MM.1S (cell line): ENCODE measurements at regions not wholly inside any gene's neighbourhood (a gene's known extent, or its start where the extent isn't known, plus 50 kb on each side); places are given as distances from the start of the nearest gene placed in this dataset.

Experiments
- DNase-seq: peaks from one replicate; pipeline ENCODE4 v3.0.0-alpha.2; 2015
- H2AFZ ChIP-seq: fragments of 300-600 bp; sonication (generic); 2 replicates; pipeline ENCODE4 v1.6.0; 2016; ENCODE audit warnings: antibody characterized with exemption, low read length
- H3F3A ChIP-seq: fragments of 300-600 bp; sonication (generic); 2 replicates; pipeline ENCODE4 v1.6.1; 2016; ENCODE audit warnings: mild to moderate bottlenecking, antibody characterized with exemption, low read length, moderate library complexity, mixed read lengths; ENCODE audit not compliant: insufficient read depth
- H3K27ac ChIP-seq: fragments of 300-600 bp; sonication (generic); 2 replicates; pipeline ENCODE4 v1.5.1; 2016; ENCODE audit warnings: mild to moderate bottlenecking, low read length
- H3K27me3 ChIP-seq: fragments of 300-600 bp; sonication (generic); replicated peaks from 2 replicates; pipeline ENCODE4 v1.6.0; 2016; ENCODE audit warnings: low read length; ENCODE audit not compliant: insufficient read depth
- H3K36me3 ChIP-seq: fragments of 300-600 bp; sonication (generic); replicated peaks from 2 replicates; pipeline ENCODE4 v1.6.1; 2016; ENCODE audit warnings: mild to moderate bottlenecking, low read length, mixed read lengths; ENCODE audit not compliant: insufficient read depth
- H3K4me1 ChIP-seq: fragments of 300-600 bp; sonication (generic); 2 replicates; pipeline ENCODE4 v1.6.1; 2016; ENCODE audit warnings: low read length, mixed read lengths
- H3K4me2 ChIP-seq: fragments of 300-600 bp; sonication (generic); 2 replicates; pipeline ENCODE4 v1.6.0; 2016; ENCODE audit warnings: low read depth, low read length
- H3K4me3 ChIP-seq: fragments of 300-600 bp; sonication (generic); 2 replicates; pipeline ENCODE4 v1.5.1; 2016; ENCODE audit warnings: low read length, mixed read lengths
- H3K79me2 ChIP-seq: fragments of 300-600 bp; sonication (generic); 2 replicates; pipeline ENCODE4 v1.6.1; 2016; ENCODE audit warnings: mixed run types, low read length, mixed read lengths
- H3K9ac ChIP-seq: fragments of 300-600 bp; sonication (generic); 2 replicates; pipeline ENCODE4 v1.6.1; 2016; ENCODE audit warnings: low read length, mixed read lengths
- H3K9me2 ChIP-seq: fragments of 300-600 bp; sonication (generic); replicated peaks from 2 replicates; pipeline ENCODE4 v1.6.1; 2016; ENCODE audit warnings: mild to moderate bottlenecking, low read length, mixed read lengths; ENCODE audit not compliant: insufficient read depth
- H3K9me3 ChIP-seq: fragments of 300-600 bp; sonication (generic); replicated peaks from 2 replicates; pipeline ENCODE4 v1.6.1; 2016; ENCODE audit warnings: mild to moderate bottlenecking, low read length, mixed read lengths; ENCODE audit not compliant: insufficient read depth
- H4K20me1 ChIP-seq: fragments of 300-600 bp; sonication (generic); 2 replicates; pipeline ENCODE4 v1.6.1; 2016; ENCODE audit warnings: mild to moderate bottlenecking, low read length, moderate library complexity, mixed read lengths; ENCODE audit not compliant: insufficient read depth
- EZH2 ChIP-seq: fragments of 300-600 bp; sonication (generic); optimal IDR thresholded peaks from 2 replicates; pipeline ENCODE3; 2017; ENCODE audit warnings: low read depth, mild to moderate bottlenecking, antibody characterized with exemption, low read length, mixed read lengths
- EZH2phosphoT487 ChIP-seq: fragments of 300-600 bp; sonication (generic); IDR thresholded peaks from 2 replicates; pipeline ENCODE4 v1.6.1; 2018; ENCODE audit warnings: antibody characterized with exemption, low read length
- TF ChIP-seq, protein P1 (sequence below): fragments of 300-600 bp; sonication (generic); IDR thresholded peaks from 2 replicates; pipeline ENCODE4 v1.5.1; 2016; ENCODE audit warnings: antibody characterized with exemption, low read length, mixed read lengths

- TF ChIP-seq, protein P1, sequence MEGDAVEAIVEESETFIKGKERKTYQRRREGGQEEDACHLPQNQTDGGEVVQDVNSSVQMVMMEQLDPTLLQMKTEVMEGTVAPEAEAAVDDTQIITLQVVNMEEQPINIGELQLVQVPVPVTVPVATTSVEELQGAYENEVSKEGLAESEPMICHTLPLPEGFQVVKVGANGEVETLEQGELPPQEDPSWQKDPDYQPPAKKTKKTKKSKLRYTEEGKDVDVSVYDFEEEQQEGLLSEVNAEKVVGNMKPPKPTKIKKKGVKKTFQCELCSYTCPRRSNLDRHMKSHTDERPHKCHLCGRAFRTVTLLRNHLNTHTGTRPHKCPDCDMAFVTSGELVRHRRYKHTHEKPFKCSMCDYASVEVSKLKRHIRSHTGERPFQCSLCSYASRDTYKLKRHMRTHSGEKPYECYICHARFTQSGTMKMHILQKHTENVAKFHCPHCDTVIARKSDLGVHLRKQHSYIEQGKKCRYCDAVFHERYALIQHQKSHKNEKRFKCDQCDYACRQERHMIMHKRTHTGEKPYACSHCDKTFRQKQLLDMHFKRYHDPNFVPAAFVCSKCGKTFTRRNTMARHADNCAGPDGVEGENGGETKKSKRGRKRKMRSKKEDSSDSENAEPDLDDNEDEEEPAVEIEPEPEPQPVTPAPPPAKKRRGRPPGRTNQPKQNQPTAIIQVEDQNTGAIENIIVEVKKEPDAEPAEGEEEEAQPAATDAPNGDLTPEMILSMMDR, result no peak
- no peak for TF ChIP-seq EZH2
- no peak for TF ChIP-seq EZH2phosphoT487
- Histone ChIP-seq H3K27ac (no peak overlapping the region), H3K9me2 (no peaks in the 10 kb centered on the region), H3K4me1 (no peaks in the 10 kb centered on the region), H4K20me1 (no peaks in the 10 kb centered on the region), H3K36me3 (no peaks in the 10 kb centered on the region), H3K9ac (no peak overlapping the region), H3K79me2 (no peaks in the 10 kb centered on the region), H3K27me3 (peaks cover 5% of the 10 kb centered on the region; the same call in 1 of the 2 replicates), H3K4me3 (no peak overlapping the region), H3K9me3 (no peaks in the 10 kb centered on the region), H2AFZ (no peak overlapping the region), H3K4me2 (no peak overlapping the region), H3F3A (no peaks in the 10 kb centered on the region)
- DNase-seq, result no peak
Measured at GRCh38 chr16:5479926-5480325, 382.3 kb upstream of the EEF2KMT start.

DNA sequence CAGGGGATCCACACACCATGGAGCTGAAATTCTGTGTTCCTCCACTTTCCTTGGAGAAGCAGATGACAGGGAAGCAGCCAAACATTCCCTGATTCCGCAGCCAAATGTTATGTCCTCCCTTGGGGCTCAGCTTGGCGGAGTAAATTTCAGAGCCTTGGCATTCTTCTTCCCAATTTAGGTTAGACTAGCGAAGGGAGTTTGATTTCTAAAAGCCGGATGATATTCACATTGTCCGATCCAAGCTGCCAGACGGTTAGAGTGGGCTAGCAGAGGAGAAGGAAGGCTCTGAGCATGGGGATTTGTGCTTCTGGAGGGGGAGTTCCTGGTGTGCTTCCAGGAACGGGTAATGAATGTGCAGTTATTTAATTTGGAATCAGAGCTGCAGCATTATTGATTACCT lies 380.4 kb upstream of the EEF2KMT start:
- H3K4me2 ChIP-seq, result no peak overlapping the region
- no peaks in the 10 kb centered on the region for H3K9me2 ChIP-seq
- H3F3A ChIP-seq, result no peaks in the 10 kb centered on the region
- H3K79me2 ChIP-seq, result no peaks in the 10 kb centered on the region
- H3K4me3 ChIP-seq, result no peak overlapping the region
- TF ChIP-seq EZH2, result no peak
- TF ChIP-seq, protein P1, result no peak
- TF ChIP-seq EZH2phosphoT487, result no peak
- no peak for DNase-seq
- H2AFZ ChIP-seq, result no peak overlapping the region
- H3K4me1 ChIP-seq, result no peaks in the 10 kb centered on the region
- H3K36me3 ChIP-seq, result no peaks in the 10 kb centered on the region
- H3K27ac ChIP-seq, result no peak overlapping the region
- H4K20me1 ChIP-seq, result no peaks in the 10 kb centered on the region
- no peaks in the 10 kb centered on the region for H3K9me3 ChIP-seq
- peaks cover 5% of the 10 kb centered on the region; the same call in 1 of the 2 replicates for H3K27me3 ChIP-seq
- H3K9ac ChIP-seq, result no peak overlapping the region

GRCh38 chr16:5477251-5477650 lies 379.7 kb upstream of the EEF2KMT start:
- no peaks in the 10 kb centered on the region for H3K9me3 ChIP-seq
- no peaks in the 10 kb centered on the region for H3K79me2 ChIP-seq
- TF ChIP-seq, protein P1, result no peak
- TF ChIP-seq EZH2phosphoT487 (no peak), EZH2 (no peak)
- H3K4me1 ChIP-seq, result no peaks in the 10 kb centered on the region
- H3K4me3 ChIP-seq, result no peak overlapping the region
- no peaks in the 10 kb centered on the region for H3K36me3 ChIP-seq
- peaks cover 5% of the 10 kb centered on the region; the same call in 1 of the 2 replicates for H3K27me3 ChIP-seq
- H4K20me1 ChIP-seq, result no peaks in the 10 kb centered on the region
- no peak overlapping the region for H2AFZ ChIP-seq
- H3K4me2 ChIP-seq, result no peak overlapping the region
- no peaks in the 10 kb centered on the region for H3F3A ChIP-seq
- H3K27ac ChIP-seq, result no peak overlapping the region
- H3K9me2 ChIP-seq, result no peaks in the 10 kb centered on the region
- no peak for DNase-seq
- H3K9ac ChIP-seq, result no peak overlapping the region
